ENCODE measurements at regions not wholly inside any gene's neighbourhood (a gene's known extent, or its start where the extent isn't known, plus 50 kb on each side); places are given as distances from the start of the nearest gene placed in this dataset.

- TF ChIP-seq STAT5B (CRISPR knock-in tag; IDR thresholded peaks at IDR 0.05) (no peak), SAP130 (CRISPR knock-in tag; IDR thresholded peaks at IDR 0.05; ENCODE audit: low read depth) (no peak), NR1H2 (CRISPR knock-in tag; IDR thresholded peaks at IDR 0.05; ENCODE audit: borderline replicate concordance, low read depth) (no peak)
These were observed 536.3 kb upstream of the MKI67 start (continued) for GRCh38 chr10:128662520-128662919.

GRCh38 chr10:128664729-128665128 lies 538.5 kb upstream of the MKI67 start:
- CTCF ChIA-PET (ENCODE audit: low intra/inter-chr PET ratio, low total read pairs), result no interaction called here
- TF ChIP-seq NR2F1 (CRISPR knock-in tag; IDR thresholded peaks at IDR 0.05) (no peak), ZNF773 (CRISPR knock-in tag; IDR thresholded peaks at IDR 0.05; ENCODE audit: borderline replicate concordance) (no peak), ELF1 (CRISPR knock-in tag; IDR thresholded peaks at IDR 0.05) (no peak), ZNF207 (IDR thresholded peaks at IDR 0.05; ENCODE audit: borderline replicate concordance) (no peak), MYPOP (CRISPR knock-in tag; IDR thresholded peaks at IDR 0.05) (no peak), RBM22 (optimal IDR thresholded peaks at IDR 0.05; ENCODE audit: low read length) (no peak), MXD4 (CRISPR knock-in tag; IDR thresholded peaks at IDR 0.05) (no peak), ZNF232 (CRISPR knock-in tag; IDR thresholded peaks at IDR 0.05; ENCODE audit: borderline replicate concordance) (no peak), MNT (IDR thresholded peaks at IDR 0.05) (no peak), GLMP (CRISPR knock-in tag; IDR thresholded peaks at IDR 0.05; ENCODE audit: borderline replicate concordance) (no peak), BRF2 (CRISPR knock-in tag; IDR thresholded peaks at IDR 0.05) (no peak), ZBTB1 (CRISPR knock-in tag; IDR thresholded peaks at IDR 0.05; ENCODE audit: borderline replicate concordance) (no peak), KDM5B (CRISPR knock-in tag; IDR thresholded peaks at IDR 0.05; ENCODE audit: borderline replicate concordance) (no peak), CSRNP2 (CRISPR knock-in tag; conservative IDR thresholded peaks at IDR 0.05; ENCODE audit: low read depth) (no peak), KLF6 (CRISPR knock-in tag; IDR thresholded peaks at IDR 0.05) (no peak), RFX5 (IDR thresholded peaks at IDR 0.05; ENCODE audit: low read depth, low read length) (no peak), HOXA3 (CRISPR knock-in tag; IDR thresholded peaks at IDR 0.05) (no peak)
- 5% methylated on average over 3 of the region's 3 CpGs for WGBS (ENCODE audit: low lambda C conversion rate)
- in situ Hi-C loops (cut with HindIII; ENCODE audit: extremely low pct_ligation_motif_present, low pct_unique_long_range_greater_than_20kb), result no loop called here
- H3K4me1 ChIP-seq (ENCODE audit: insufficient read depth, low read length), result no peaks in the 10 kb centered on the region
- FAIRE-seq, result no peak
- H3K27ac ChIP-seq (ENCODE audit: extremely low read length, insufficient read depth, low read length), result no peak overlapping the region
- intact Hi-C loops (cut with micrococcal nuclease; ENCODE audit: unreplicated experiment), result no loop called here
- H4K20me1 ChIP-seq (ENCODE audit: insufficient read depth, low read length), result no peaks in the 10 kb centered on the region
- no peak overlapping the region for H3K4me2 ChIP-seq (ENCODE audit: low read depth, low read length)
- no peak overlapping the region for H2AFZ ChIP-seq (ENCODE audit: low read length)
- no peak overlapping the region for H3K4me3 ChIP-seq (replicated peaks in 1 of 3; ENCODE audit: insufficient read depth in 1 of 3, low read depth in 2 of 3, low read length in 3 of 3)
- no peak for ATAC-seq
- no TSS peak for BruUV-seq (replicated peaks)
- no peaks in the 10 kb centered on the region for H3K27me3 ChIP-seq (ENCODE audit: control insufficient read depth in 1 of 2, insufficient read depth in 2 of 2, low read length in 2 of 2)
- H3K9me3 ChIP-seq (ENCODE audit: low read length), result peaks cover 9% of the 10 kb centered on the region
- POLR2A ChIA-PET, result no interaction called here
- H3K79me2 ChIP-seq (ENCODE audit: insufficient read depth, low read length), result no peaks in the 10 kb centered on the region
- no peak for DNase-seq (ENCODE audit: low spot score)
- H3K9ac ChIP-seq (ENCODE audit: insufficient read depth, low read depth, low read length), result no peak overlapping the region
- no peaks in the 10 kb centered on the region for H3K36me3 ChIP-seq (replicated peaks in 1 of 2; ENCODE audit: control insufficient read depth in 1 of 2, insufficient read depth in 2 of 2, low read length in 2 of 2)

All from HepG2 (cell line).